DND-41 (cell line): ENCODE measurements at regions not wholly inside any gene's neighbourhood (a gene's known extent, or its start where the extent isn't known, plus 50 kb on each side); places are given as distances from the start of the nearest gene placed in this dataset.
"Not testable (repeated sequence)": the region's sequence is repeated elsewhere in the genome, so short reads cannot be mapped to it uniquely, and the experiment has no call there.

Source experiments
- EZH2 ChIP-seq: IDR thresholded peaks from 3 replicates; pipeline ENCODE4 v1.6.1; 2012; ENCODE audit warnings: borderline replicate concordance, low read depth, mild to moderate bottlenecking, moderate library complexity, low read length, inconsistent platforms; ENCODE audit not compliant: severe bottlenecking
- TF ChIP-seq, protein P1 (sequence below): IDR thresholded peaks from 2 replicates; pipeline ENCODE4 v1.5.1; 2012; ENCODE audit warnings: borderline replicate concordance, low read length, moderate library complexity, mild to moderate bottlenecking; ENCODE audit not compliant: poor library complexity, severe bottlenecking; ENCODE audit errors: extremely low read depth

DNA sequence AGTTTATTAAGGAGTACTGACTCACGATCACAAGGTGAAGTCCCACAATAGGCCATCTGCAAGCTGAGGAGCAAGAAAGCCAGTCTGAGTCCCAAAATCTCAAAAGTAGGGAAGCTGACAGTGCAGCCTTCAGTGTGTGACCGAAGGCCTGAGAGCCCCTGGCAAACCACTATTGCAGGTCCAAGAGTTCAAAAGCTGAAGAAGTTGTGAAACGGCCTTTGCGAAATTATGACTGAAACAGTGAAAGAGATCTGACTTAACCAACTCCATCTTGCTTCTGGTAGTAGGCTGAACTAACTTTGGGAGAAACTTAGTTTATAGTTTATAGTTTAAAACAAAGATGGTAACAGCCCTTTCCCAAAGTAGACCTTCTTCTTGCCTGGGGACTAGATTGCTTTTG, 471.6 kb downstream of the FRK start:
- TF ChIP-seq, protein P1, sequence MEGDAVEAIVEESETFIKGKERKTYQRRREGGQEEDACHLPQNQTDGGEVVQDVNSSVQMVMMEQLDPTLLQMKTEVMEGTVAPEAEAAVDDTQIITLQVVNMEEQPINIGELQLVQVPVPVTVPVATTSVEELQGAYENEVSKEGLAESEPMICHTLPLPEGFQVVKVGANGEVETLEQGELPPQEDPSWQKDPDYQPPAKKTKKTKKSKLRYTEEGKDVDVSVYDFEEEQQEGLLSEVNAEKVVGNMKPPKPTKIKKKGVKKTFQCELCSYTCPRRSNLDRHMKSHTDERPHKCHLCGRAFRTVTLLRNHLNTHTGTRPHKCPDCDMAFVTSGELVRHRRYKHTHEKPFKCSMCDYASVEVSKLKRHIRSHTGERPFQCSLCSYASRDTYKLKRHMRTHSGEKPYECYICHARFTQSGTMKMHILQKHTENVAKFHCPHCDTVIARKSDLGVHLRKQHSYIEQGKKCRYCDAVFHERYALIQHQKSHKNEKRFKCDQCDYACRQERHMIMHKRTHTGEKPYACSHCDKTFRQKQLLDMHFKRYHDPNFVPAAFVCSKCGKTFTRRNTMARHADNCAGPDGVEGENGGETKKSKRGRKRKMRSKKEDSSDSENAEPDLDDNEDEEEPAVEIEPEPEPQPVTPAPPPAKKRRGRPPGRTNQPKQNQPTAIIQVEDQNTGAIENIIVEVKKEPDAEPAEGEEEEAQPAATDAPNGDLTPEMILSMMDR: not testable (repeated sequence)
- not testable (repeated sequence) for TF ChIP-seq EZH2
